ENCODE measurements at regions not wholly inside any gene's neighbourhood (a gene's known extent, or its start where the extent isn't known, plus 50 kb on each side); places are given as distances from the start of the nearest gene placed in this dataset.

- TF ChIP-seq CTCF (conservative IDR thresholded peaks at IDR 0.05; ENCODE audit: low read depth in 2 of 2) (no peak), POLR2AphosphoS5 (IDR thresholded peaks at IDR 0.05; ENCODE audit: low read depth) (no peak), JUNB (IDR thresholded peaks at IDR 0.05; ENCODE audit: unreplicated experiment) (no peak)
These were observed 338.0 kb upstream of the GYPC start for GRCh38 chr2:126317790-126318431.
